Activated T-cell treated with anti-CD3 and anti-CD28 coated beads, Interleukin-2, amount 50 U/mL, for 1 hour (primary cell): ENCODE measurements at regions not wholly inside any gene's neighbourhood (a gene's known extent, or its start where the extent isn't known, plus 50 kb on each side); places are given as distances from the start of the nearest gene placed in this dataset.
"Not testable (repeated sequence)": the region's sequence is repeated elsewhere in the genome, so short reads cannot be mapped to it uniquely, and the experiment has no call there.

ENCODE experiments used
- DNase-seq: peaks from one replicate; pipeline ENCODE4 v3.0.0-alpha.2; 2020

- DNase-seq = no peak
These were observed 53.8 kb upstream of the ADAMTS18 start for GRCh38 chr16:77488652-77489051.

- DNase-seq = no peak
These were observed 56.3 kb upstream of the ADAMTS18 start for GRCh38 chr16:77491091-77491490.

DNA sequence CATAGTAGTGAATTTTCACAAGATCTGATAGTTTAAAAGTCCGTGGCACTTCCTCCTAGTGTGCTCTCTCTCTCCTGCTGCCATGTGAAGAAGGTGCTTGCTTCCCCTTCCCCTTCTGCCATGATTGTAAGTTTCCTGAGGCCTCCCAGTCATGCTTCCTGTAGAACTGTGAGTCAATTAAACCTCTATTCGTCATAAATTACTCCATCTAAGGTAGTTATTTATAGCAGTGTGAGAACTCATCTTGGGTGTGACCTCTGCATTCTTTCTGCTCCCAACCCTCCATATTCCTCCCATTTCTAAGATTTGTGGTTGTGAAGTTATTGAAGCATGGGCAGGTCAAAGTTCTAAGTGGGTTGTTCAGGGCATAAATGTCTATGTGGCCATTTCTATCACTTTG, 62.1 kb upstream of the ADAMTS18 start:
- no peak for DNase-seq

DNA sequence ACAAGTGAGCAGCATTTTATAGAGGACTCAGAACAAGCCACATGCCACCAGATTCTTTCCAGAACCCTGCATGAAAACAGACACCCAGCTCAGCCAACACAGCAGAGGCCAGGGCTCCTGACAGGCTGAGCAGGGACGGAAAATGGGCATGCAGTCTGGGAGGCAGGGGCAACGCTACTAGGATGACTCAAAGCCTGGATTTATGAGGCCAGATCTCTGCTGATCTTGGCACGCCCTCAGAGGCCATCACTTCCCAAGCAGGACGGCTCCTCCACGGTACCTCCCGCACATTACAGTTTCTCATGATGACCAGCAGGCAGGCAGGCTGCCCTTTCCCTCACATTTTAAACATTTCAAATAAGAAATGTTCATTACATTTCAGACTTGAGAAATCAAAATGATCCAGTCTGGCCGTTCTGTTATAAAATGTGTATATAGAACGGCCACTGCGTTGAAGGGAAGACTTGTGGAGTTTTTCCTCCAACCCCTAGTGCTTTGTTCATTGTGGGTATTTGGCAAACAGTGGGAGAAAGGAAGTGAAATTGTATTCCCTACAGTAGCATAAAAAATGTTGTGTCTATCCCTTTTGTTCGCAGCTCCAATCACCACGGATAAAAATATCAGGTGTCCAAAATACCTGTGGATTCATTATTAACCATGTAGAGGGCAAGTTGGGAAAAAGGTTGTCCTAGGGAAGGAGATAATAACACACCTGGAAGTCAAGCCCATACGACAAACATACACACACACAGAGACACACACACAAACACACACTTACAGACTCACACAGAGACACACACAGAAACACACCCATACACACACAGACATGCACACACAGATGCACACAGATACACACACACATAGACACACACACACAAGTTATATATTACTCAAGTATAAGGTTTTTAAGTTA, 64.8 kb upstream of the ADAMTS18 start:
- DNase-seq = no peak

GRCh38 chr16:77500286-77500598, 65.4 kb upstream of the ADAMTS18 start:
- DNase-seq = no peak

- DNase-seq = no peak
These were observed 66.3 kb upstream of the ADAMTS18 start for GRCh38 chr16:77500934-77501664.

DNA sequence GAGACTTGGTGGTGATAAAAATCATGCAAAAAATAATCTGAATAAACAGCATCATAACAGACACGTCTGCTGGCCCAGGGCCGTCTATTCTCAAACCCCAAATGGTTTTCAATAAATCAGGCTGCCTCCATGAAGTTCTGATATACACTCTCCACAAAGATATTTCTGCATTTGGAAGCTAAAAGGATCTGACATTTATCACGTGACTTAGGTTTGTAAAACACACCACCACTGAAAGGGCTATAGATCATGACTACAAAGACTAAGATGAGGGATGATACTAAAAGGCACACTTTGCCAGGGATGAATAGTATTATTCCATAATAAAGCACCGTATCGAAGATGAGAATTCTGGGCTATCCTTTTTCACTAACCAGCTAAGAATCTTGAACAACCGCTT, 67.6 kb upstream of the ADAMTS18 start:
- no peak for DNase-seq

DNA sequence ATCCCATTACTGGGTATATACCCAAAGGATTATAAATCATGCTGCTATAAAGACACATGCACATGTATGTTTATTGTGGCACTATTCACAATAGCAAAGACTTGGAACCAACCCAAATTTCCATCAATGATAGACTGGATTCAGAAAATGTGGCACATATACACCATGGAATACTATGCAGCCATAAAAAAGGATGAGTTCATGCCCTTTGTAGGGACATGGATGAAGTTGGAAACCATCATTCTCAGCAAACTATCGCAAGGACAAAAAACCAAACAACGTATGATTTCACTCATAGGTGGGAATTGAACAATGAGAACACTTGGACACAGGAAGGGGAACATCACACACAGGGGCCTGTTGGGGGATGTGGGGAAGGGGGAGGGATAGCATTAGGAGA, 71.7 kb upstream of the ADAMTS18 start:
- not testable (repeated sequence) for DNase-seq

DNA sequence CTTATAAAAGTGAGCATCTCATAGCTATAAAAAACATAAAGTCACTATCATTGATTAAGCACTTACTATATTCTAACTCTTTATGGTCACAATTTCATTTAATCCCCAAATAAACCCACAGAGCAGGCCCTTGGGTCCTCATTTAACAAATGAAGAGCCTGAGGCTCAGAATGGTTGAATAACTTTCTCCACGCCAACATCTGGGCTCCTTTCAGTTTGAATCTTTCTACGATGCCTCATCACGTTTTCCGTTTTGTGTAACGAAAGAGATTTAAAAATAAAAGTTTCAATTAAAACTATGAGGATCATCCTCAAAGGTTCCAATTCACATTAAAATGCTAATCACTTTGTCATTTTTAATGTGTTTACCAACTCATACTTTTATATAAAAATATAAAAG, 74.2 kb upstream of the ADAMTS18 start:
- no peak for DNase-seq

- DNase-seq = no peak
These were observed 75.0 kb upstream of the ADAMTS18 start for GRCh38 chr16:77509796-77510195.

- no peak for DNase-seq
These were observed 76.2 kb upstream of the ADAMTS18 start for GRCh38 chr16:77511053-77511452.

GRCh38 chr16:77514500-77515220, 79.8 kb upstream of the ADAMTS18 start:
- no peak for DNase-seq

GRCh38 chr16:77525226-77525625, 90.4 kb upstream of the ADAMTS18 start:
- not testable (repeated sequence) for DNase-seq

- no peak for DNase-seq
These were observed 96.9 kb upstream of the ADAMTS18 start for GRCh38 chr16:77531752-77532151.

GRCh38 chr16:77536809-77537208, 102.0 kb upstream of the ADAMTS18 start:
- DNase-seq = no peak

DNA sequence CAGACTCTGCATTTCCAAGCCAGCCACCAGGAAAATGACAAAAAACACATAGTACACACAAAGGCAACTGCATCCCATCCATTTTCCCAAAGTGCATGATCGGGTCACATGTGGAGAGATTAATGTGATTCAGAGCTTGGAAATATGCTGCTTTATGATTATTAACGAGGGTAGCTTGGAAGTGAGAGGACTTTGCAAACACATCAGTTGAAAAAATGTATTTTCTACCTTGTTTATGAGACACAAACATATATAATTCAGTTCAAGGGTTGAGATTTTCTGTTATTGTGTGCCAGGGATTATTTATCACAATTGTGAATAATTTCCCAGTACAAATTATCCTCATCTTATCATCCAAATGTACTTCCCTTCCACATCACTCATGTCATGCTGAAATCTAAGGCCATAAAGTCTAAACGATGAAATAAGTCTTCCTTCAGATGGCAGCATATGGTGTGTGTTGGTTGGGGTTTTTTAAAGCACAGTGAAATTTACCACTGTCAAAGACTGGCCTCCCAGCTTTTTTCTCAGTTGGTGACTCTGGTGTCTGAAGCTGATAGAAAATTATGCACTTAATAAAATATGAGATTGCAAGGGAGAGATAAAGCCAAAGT, 104.7 kb upstream of the ADAMTS18 start:
- no peak for DNase-seq

DNA sequence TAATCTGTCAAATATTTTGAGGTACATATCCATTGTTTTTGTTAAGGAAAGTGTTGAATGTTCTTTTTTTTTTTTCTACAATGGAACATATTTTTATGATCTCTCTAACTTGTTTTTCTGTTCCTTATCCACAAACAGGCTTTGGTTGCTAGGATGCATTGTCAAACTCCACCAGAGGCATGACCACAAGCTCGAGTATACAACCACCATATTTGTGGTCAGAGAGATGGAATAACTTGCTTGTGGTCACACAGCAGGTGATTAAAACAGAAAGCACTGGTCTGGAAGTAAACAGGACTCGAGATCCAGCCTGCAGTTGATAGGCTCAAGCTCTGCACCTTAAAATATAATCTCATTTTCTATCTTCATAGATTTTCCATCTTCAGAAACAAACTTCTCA, 105.8 kb upstream of the ADAMTS18 start:
- DNase-seq = no peak

DNA sequence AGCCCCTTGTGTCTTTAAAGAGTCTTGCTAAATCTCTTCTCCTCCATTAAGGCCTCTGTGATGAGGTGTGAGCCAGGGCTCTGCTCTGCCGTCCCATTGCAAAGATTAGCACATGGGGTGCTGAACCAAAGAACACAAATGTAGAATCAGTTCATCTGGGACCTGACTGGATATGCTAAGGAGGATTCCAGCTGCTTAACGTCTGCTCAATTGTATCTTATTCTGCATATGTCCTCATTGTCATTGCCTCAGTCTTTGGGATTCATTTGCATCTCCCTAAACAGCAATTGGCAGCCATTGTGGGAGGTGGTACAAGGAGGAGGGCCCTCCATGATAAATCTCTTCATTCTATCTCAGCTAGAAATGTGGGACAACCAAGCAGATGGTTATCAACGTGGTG, 106.3 kb upstream of the ADAMTS18 start:
- DNase-seq = no peak

DNA sequence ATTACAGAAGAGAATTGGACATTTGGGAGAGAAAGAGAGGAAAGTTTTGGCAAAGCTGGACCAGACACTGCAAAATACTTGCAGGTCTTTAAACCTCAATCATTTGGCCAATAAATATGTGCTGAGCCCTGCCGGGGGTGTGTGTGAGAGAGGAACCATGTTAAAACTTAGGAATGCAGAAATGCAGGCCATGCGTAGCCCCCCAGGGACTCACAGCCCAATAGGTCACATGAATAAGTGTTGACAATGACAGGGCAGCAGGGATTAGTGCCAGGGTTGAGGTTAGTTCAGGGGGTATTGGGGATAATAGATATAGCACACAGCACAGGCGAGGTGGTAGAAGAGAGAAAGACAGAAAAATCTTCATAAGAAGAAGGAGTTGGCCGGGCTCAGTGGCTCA, 113.3 kb upstream of the ADAMTS18 start:
- DNase-seq = no peak

DNA sequence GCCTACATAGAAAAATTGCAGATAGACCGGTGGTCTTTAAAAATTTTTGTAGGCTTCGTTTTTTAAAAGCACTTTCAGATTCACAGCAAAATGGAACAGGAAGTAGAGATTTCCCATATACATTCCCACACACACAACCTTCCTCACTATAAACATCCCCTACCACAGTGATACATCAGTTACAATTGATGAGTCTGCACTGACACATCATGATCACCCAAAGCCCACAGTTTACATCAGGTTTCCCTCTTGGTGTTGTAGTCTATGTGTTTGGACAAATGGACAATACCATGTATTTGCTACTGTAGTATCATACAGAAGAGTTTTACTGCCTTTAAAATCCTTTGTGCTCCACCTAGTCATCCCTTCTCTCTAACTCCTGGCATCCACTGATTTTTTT, 113.9 kb upstream of the ADAMTS18 start:
- no peak for DNase-seq

DNA sequence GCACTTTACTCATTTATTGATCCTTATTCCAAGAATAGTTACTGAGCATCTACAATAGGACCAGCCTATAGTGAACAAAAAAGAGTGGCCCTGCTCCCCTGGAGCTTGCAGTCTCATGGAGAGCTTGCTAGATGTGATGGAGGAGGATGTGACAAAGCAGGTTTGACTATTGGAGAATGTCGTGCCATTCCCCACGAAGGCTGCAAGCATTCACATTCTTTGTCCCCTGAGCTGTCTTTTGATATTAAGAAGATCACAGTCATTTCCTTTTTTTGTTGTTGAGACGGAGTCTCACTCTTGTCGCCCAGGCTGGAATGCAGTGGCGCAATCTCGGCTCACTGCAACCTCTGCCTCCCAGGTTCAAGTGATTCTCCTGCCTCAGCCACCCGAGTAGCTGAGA, 115.0 kb upstream of the ADAMTS18 start:
- DNase-seq = no peak

DNA sequence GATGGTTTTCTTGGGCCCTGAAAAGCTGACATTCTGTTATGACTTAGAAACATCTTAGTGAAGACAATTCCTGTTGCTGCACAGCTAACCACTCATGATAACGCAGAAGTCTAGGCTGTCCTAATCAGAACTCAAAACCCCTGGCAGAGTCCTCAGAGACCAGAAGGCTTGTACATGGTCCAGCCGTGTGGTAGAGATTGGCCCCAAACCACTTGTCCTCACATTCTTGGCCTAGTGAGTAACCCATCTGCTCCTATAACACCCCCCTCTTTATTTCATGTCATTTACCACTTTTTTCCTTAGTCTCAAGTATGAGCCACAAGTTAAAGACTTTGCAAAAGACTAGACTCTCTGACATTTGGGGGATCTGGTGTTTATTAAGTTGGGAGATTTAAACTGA, 116.5 kb upstream of the ADAMTS18 start:
- no peak for DNase-seq

GRCh38 chr16:77553130-77553529, 118.3 kb upstream of the ADAMTS18 start:
- DNase-seq = no peak
